HuH-7 (cell line): ENCODE measurements at regions not wholly inside any gene's neighbourhood (a gene's known extent, or its start where the extent isn't known, plus 50 kb on each side); places are given as distances from the start of the nearest gene placed in this dataset.

Source experiments
- DNase-seq: peaks from one replicate; pipeline ENCODE4 v3.0.0; 2011; ENCODE audit warnings: low spot score

- no peak for DNase-seq
Measured at GRCh38 chr20:7708782-7709181, 231.5 kb downstream of the HAO1 start.

DNA sequence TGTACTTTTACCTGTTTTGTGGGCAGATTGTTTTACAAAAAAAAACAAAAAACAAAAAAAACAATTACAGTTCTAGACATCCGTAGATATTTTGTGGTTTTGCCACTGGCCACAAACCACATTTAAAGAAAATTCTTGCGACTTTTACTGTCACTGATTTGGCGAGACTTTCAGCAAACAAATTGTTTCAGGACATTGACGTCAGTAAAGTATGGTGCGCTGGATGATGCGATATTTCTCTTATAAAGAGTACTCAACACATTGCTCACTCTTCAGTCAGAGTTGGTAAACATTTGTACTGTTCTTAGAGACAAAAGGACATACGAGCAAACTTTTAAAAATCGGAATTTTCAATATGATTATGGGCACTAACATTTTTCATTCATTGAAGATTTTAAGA, 229.8 kb downstream of the HAO1 start:
- no peak for DNase-seq

DNA sequence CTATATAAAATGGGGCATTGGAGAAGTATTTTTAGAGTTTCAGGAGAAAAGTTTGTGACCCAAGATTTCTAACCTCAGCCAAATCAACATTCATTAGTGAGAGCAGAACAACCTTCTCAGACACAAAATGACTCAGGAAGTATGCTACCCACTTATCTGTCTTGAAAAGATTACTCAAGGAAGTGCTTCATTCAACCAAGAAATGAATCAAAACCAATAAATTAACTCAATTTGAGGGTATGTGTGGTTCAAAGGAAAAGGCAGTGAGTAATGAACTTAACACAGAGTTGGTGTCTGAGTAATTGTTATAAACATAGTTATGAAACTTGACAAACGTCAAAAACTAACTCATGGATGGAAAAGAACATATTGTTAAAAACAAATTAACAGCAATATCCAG, 227.6 kb downstream of the HAO1 start:
- DNase-seq: no peak

GRCh38 chr20:7714549-7714948, 225.7 kb downstream of the HAO1 start:
- peak; percentile 59 for DNase-seq

- no peak for DNase-seq
Measured at GRCh38 chr20:7716286-7716972, 223.8 kb downstream of the HAO1 start.

GRCh38 chr20:7722564-7722963, 217.7 kb downstream of the HAO1 start:
- no peak for DNase-seq

DNA sequence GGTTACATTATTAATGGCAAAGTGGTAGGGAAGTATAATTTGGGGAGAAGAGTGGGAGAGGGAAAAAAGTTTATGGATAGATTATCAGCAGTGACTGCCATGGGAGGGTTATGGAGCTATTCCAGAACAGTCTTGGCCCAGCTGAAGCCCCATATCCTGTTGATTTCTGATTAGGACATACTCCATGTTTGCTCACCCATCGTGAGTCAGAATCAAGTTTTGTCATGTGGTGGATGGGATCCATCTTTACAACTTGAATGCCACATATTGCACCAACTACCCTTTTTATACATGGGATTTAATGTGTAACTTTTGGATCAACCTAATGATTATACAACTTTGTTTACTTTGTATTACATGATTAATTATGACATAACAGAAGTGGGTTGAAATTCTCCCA, 217.0 kb downstream of the HAO1 start:
- DNase-seq: no peak

GRCh38 chr20:7728338-7728737, 211.9 kb downstream of the HAO1 start:
- no peak for DNase-seq

DNA sequence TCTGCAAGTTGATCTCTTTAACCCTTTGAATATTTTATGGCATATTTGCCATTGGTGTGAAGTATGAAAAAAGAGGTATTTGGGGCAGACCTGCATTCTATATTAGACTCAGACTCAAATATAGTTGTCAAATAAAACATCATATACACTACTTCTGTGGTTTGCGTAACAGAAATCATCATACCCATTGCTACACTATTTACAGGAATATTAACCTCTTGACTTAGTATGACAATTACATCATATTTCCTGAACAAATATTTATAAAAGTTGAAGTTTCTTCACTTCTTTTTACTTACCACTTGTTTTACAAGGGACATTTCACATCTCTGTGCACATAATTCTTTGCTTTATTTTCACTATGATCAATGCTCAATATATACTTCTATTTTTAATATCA, 206.0 kb downstream of the HAO1 start:
- no peak for DNase-seq

GRCh38 chr20:7736336-7736735, 203.9 kb downstream of the HAO1 start:
- no peak for DNase-seq

DNA sequence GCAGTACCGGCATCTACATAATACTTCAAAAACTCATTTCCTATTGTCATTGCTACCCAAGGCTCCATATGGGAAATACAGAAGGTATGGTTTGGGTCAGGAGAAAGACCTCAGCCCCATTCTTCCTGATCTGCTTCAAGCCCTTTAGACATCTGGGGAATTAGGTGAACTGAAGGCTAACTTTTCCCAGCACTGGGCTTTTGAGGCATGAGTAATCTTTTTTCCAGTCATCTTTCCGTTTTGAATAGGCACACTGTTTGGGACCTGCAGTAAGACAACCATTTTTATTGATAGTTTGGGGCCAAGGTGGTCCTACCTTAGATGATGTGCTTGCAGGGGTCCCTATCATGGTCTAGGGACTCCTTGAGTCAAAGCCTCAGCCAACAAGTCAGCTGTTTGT, 198.4 kb downstream of the HAO1 start:
- no peak for DNase-seq

DNA sequence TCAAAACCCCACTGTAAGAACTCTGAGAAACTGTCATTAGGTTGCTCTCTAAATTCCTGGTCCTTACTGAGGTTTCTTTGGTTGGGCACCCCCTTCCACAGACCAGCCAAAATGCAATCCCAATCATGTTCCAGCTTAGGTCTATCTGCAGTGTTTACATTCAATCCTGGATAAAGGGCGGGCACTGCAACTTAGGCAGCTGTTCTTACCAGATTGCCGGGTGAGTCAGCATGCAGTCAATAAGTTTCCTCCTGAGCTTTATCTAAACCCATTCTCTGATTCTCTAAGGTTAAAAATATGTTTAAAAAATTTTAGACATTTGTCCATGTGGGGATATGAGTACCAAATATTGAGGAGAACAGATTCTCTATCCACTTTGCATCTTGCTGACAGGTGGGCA, 197.8 kb downstream of the HAO1 start:
- DNase-seq: no peak

DNA sequence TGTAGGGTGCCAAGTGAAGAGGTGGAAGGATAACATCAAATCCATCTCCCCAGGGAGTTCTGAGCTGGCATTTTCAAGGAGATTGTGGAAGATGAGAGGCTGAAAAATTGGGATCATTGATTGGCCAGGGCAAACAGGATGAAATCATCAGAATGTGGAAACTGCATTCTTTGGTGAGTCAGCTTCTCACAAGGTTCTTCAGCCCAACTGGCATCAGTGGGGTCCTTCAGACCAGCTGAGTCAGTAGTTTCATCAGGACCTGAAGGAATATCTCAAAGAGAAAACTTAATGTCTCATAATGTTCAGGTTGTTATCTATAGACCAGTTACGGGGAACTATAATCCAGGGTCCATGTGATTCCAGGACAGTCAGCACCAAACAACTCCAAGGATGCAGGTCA, 195.8 kb downstream of the HAO1 start:
- no peak for DNase-seq

GRCh38 chr20:7748624-7749023, 191.6 kb downstream of the HAO1 start:
- no peak for DNase-seq

DNA sequence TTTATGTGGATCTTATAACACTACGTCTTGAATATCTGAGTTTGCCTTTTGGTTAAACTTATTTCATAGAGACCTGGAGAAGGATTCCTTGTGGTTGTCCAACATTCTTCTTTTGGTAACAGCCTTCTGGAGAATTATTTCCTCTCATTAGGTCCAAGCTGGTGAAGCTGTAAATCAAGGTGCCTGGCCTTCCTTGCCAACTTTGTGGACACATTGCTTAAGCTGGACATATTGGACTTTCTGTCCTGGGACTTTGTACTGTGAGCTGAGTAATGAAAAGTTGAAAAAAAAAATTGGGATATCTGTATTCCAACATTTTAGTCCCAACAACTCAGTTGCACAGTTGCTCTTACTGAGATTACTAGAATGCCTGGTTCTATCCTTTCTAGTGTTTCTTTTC, 186.2 kb downstream of the HAO1 start:
- DNase-seq: no peak

DNA sequence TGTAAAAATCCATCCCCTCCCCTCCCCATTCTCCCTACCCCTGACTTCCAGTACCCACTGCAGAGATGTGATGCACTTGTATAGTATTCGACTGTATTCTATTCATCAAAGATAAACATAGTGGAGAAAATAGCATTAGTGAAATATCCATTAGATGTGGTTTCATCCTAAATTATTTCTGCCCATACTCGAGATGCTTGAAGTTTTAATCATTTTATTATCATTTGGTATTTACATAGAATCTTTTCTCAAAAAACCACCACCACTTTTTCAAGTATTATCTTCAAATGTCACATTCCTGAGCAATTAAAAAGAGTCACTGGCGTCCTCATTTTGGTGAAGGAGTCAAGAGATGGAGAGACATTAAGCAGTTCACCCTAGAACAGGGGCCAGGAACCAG, 181.9 kb downstream of the HAO1 start:
- DNase-seq: no peak

- DNase-seq: no peak
Measured at GRCh38 chr20:7760247-7761031, 179.8 kb downstream of the HAO1 start.

GRCh38 chr20:7765221-7765620, 175.0 kb downstream of the HAO1 start:
- DNase-seq: no peak

DNA sequence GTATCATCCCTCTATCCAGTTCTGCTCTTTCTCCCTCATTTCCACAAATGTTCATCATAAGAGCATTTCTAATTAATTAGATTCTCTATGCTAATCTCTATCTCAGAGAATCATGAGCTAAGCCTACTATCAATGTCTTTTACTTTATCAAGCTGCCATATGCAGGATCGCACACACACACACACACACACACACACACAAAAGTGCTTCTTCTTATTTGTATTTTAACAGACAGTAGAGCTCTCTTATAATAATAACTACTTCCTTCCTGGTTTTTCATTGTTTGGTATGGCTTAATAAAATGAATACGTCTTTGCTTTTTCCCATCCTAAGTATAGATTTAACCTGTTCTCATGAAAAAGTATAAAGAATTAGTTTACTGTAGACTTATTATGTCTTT, 170.2 kb downstream of the HAO1 start:
- no peak for DNase-seq

DNA sequence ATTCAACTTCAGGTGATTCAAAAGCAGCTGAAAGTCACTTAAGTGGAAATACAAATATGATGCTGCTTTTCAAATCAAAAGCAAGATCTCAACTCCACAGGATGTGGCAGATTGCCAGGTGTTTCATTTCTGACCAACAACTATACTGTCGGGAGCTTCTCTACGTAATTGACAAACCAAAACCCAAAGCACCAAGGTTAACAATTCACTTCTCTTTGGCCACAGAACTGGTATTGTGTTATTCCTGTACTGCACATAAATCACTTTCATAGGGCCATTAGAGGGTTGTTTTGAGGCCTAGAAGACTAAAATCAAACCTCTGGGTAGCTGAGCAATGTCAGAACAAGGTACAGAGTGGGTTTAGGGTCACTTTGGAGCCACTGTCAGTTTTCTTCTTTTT, 169.7 kb downstream of the HAO1 start:
- no peak for DNase-seq

DNA sequence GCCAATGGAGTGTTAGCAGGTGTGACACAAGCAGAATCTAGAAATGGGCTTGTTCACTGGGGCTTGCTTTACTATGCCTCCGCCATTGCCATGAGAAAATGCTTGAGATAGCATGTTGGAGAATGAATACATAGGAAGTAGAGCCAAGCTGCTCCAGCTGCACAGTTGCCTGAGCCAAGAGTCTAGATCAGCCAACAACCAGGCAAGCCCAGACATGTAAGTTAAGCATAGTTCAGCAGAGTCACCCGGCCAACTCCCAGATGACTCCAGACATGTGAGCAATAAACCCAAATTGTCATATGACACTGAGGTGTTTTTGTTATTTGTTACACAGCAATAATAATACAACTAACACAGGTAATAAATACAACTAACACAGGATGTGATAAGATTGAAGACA, 167.9 kb downstream of the HAO1 start:
- no peak for DNase-seq

GRCh38 chr20:7773511-7773910, 166.7 kb downstream of the HAO1 start:
- DNase-seq: no peak

DNA sequence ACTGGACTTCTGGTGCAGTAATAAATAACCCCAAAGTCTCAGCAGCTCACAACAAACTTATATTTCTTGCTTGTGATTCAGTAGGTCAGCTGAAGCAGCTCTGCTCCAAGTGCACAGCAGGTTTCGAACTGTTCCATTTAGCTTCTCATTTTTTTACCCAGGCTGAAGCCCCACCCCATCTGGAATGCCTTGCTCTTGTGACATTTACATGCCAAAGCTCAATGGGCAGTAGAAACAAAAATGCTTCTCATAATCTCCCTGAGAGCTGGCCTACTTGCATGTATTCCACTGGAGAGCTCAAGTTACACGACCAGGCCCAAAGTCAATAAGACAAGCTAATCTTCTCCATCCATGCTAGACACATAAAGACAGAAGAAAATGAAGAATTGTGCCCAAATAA, 165.2 kb downstream of the HAO1 start:
- no peak for DNase-seq

DNA sequence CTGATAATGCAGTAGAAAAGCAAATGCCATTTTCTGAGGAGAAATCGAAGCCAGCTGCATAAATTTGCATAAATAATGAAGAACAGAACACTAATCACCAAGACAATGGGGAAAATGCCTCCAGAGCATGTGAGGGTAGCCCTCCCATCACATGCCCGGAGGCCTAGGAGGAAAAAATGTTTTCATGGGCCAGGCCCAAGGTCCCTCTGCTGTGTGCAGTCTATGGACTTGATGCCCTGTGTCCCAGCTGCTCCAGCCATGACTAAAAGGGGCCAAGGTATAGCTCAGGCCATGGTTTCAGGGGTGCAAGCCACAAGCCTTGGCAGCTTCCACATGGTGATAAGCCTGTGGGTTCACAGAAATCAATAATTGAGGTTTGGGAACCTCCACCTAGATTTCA, 164.1 kb downstream of the HAO1 start:
- no peak for DNase-seq
